Neural cell (in vitro differentiated cells): ENCODE measurements at regions not wholly inside any gene's neighbourhood (a gene's known extent, or its start where the extent isn't known, plus 50 kb on each side); places are given as distances from the start of the nearest gene placed in this dataset.

Source experiments
- H2AFZ ChIP-seq: fragments of 200-600, 300-800 bp; sonication (generic), shearing (Covaris generic); 2 replicates; pipeline ENCODE4 v1.6.0; 2014; ENCODE audit warnings: low read depth, mild to moderate bottlenecking, antibody characterized with exemption, low read length, moderate library complexity
- H3F3A ChIP-seq: fragments of 200-600 bp; shearing (Covaris generic); 2 replicates; pipeline ENCODE4 v1.6.1; 2016; ENCODE audit warnings: mild to moderate bottlenecking, moderate library complexity, mixed read lengths, antibody characterized with exemption, low read length; ENCODE audit not compliant: insufficient read depth, poor library complexity, severe bottlenecking
- H3K27ac ChIP-seq: fragments of 200-600, 300-800 bp; sonication (generic), shearing (Covaris generic); 2 replicates; pipeline ENCODE4 v1.5.1; 2014; ENCODE audit warnings: mild to moderate bottlenecking, low read length, moderate library complexity
- H3K27me3 ChIP-seq: fragments of 300-800, 200-600 bp; sonication (generic), shearing (Covaris generic); 2 replicates; pipeline ENCODE4 v1.6.0; 2014; ENCODE audit warnings: mild to moderate bottlenecking, low read depth, low read length, moderate library complexity; ENCODE audit not compliant: insufficient read depth
- H3K36me3 ChIP-seq: fragments of 300-800, 200-600 bp; sonication (generic), shearing (Covaris generic); 2 replicates; pipeline ENCODE4 v1.5.1; 2014; ENCODE audit warnings: mild to moderate bottlenecking, antibody characterized with exemption, low read length, moderate library complexity; ENCODE audit not compliant: insufficient read depth
- H3K4me2 ChIP-seq: fragments of 300-800, 200-600 bp; sonication (generic), shearing (Covaris generic); 2 replicates; pipeline ENCODE4 v1.6.0; 2014; ENCODE audit warnings: mild to moderate bottlenecking, low read length
- H3K4me3 ChIP-seq: fragments of 300-800, 200-600 bp; sonication (generic), shearing (Covaris generic); 2 replicates; pipeline ENCODE4 v1.5.1; 2014; ENCODE audit warnings: mild to moderate bottlenecking, low read length, moderate library complexity
- H3K79me2 ChIP-seq: fragments of 200-600 bp; shearing (Covaris generic); replicated peaks from 2 replicates; pipeline ENCODE4 v1.6.0; 2014; ENCODE audit warnings: mild to moderate bottlenecking, low read length, moderate library complexity; ENCODE audit not compliant: insufficient read depth
- H3K9ac ChIP-seq: fragments of 300-800, 200-600 bp; sonication (generic), shearing (Covaris generic); 2 replicates; pipeline ENCODE4 v1.6.1; 2016; ENCODE audit warnings: mild to moderate bottlenecking, low read length, mixed read lengths
- H3K9me2 ChIP-seq: fragments of 200-600 bp; shearing (Covaris generic); 2 replicates; pipeline ENCODE4 v1.6.1; 2016; ENCODE audit warnings: mild to moderate bottlenecking, low read length, mixed read lengths; ENCODE audit not compliant: insufficient read depth
- H3K9me3 ChIP-seq: fragments of 200-600, 300-800 bp; sonication (generic), shearing (Covaris generic); 2 replicates; pipeline ENCODE4 v1.6.1; 2016; ENCODE audit warnings: mild to moderate bottlenecking, mixed run types, low read length, moderate library complexity, mixed read lengths
- H4K20me1 ChIP-seq: fragments of 200-600 bp; shearing (Covaris generic); 2 replicates; pipeline ENCODE4 v1.6.1; 2016; ENCODE audit warnings: mild to moderate bottlenecking, mixed run types; ENCODE audit not compliant: insufficient read depth
- EP300 ChIP-seq: fragments of 450-650 bp; conservative IDR thresholded peaks from 2 replicates; pipeline ENCODE4 v1.6.1; 2014; ENCODE audit warnings: antibody characterized with exemption, mild to moderate bottlenecking, moderate library complexity; ENCODE audit not compliant: poor library complexity, severe bottlenecking
- EZH2 ChIP-seq: fragments of 200-600, 300-800 bp; shearing (Covaris generic), sonication (generic); IDR thresholded peaks from 2 replicates; pipeline ENCODE4 v1.6.1; 2014; ENCODE audit warnings: antibody characterized with exemption, low read length, borderline replicate concordance, mild to moderate bottlenecking; ENCODE audit not compliant: insufficient read depth, poor library complexity, severe bottlenecking
- MXI1 ChIP-seq: fragments of 450-650 bp; conservative IDR thresholded peaks from 2 replicates; pipeline ENCODE4 v1.6.1; 2014; ENCODE audit warnings: antibody characterized with exemption, mild to moderate bottlenecking; ENCODE audit not compliant: poor library complexity, severe bottlenecking
- POLR2AphosphoS5 ChIP-seq: IDR thresholded peaks from 2 replicates; pipeline ENCODE4 v1.6.1; 2012
- RAD21 ChIP-seq: fragments of 450-650 bp; conservative IDR thresholded peaks from 2 replicates; pipeline ENCODE4 v1.6.1; 2014; ENCODE audit warnings: antibody characterized with exemption, mild to moderate bottlenecking, moderate library complexity
- SMC3 ChIP-seq: fragments of 450-650 bp; conservative IDR thresholded peaks from 2 replicates; pipeline ENCODE4 v1.6.1; 2014; ENCODE audit warnings: antibody characterized with exemption, mild to moderate bottlenecking, moderate library complexity; ENCODE audit not compliant: poor library complexity
- TAF1 ChIP-seq: IDR thresholded peaks from 2 replicates; pipeline ENCODE4 v1.6.1; 2012; ENCODE audit warnings: low read depth
- TF ChIP-seq, protein P1 (sequence below): fragments of 450-650 bp; IDR thresholded peaks from 2 replicates; pipeline ENCODE4 v1.5.1; 2014; ENCODE audit warnings: antibody characterized with exemption, mild to moderate bottlenecking, moderate library complexity; ENCODE audit not compliant: poor library complexity, severe bottlenecking
- TF ChIP-seq, protein P2 (sequence below): IDR thresholded peaks from 2 replicates; pipeline ENCODE4 v1.6.1; 2012; ENCODE audit warnings: borderline replicate concordance

DNA sequence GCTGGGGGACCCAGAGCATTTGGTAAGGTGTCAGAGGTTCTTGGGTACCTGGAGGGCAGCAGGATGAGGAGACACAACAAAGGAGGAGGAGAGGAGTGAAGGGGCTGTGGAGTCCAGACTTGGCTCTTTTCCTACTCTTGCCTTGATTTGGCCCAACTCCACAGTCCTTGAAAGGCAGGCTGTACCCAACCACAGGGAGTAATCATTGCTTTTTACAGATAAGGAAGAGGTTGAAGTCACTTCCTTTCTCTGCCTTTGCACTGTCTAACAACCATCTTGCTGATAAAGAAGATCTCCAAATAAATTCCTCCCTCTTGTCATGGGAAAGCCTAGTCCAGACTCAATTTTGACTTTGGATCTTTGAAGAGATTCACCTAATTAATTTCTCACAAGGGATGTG lies 226.8 kb upstream of the HMGA2 start:
- Histone ChIP-seq H2AFZ (no peak overlapping the region), H3F3A (no peaks in the 10 kb centered on the region), H3K9me2 (no peaks in the 10 kb centered on the region), H3K9ac (no peak overlapping the region), H4K20me1 (no peaks in the 10 kb centered on the region), H3K36me3 (no peaks in the 10 kb centered on the region), H3K4me2 (no peak overlapping the region), H3K27ac (no peak overlapping the region), H3K9me3 (no peaks in the 10 kb centered on the region), H3K79me2 (no peaks in the 10 kb centered on the region), H3K27me3 (no peaks in the 10 kb centered on the region), H3K4me3 (no peak overlapping the region)
- TF ChIP-seq EP300 (no peak), POLR2AphosphoS5 (no peak), EZH2 (no peak), TAF1 (no peak), SMC3 (no peak), RAD21 (no peak), MXI1 (no peak)
- TF ChIP-seq, protein P1, sequence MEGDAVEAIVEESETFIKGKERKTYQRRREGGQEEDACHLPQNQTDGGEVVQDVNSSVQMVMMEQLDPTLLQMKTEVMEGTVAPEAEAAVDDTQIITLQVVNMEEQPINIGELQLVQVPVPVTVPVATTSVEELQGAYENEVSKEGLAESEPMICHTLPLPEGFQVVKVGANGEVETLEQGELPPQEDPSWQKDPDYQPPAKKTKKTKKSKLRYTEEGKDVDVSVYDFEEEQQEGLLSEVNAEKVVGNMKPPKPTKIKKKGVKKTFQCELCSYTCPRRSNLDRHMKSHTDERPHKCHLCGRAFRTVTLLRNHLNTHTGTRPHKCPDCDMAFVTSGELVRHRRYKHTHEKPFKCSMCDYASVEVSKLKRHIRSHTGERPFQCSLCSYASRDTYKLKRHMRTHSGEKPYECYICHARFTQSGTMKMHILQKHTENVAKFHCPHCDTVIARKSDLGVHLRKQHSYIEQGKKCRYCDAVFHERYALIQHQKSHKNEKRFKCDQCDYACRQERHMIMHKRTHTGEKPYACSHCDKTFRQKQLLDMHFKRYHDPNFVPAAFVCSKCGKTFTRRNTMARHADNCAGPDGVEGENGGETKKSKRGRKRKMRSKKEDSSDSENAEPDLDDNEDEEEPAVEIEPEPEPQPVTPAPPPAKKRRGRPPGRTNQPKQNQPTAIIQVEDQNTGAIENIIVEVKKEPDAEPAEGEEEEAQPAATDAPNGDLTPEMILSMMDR = no peak
- TF ChIP-seq, protein P2, sequence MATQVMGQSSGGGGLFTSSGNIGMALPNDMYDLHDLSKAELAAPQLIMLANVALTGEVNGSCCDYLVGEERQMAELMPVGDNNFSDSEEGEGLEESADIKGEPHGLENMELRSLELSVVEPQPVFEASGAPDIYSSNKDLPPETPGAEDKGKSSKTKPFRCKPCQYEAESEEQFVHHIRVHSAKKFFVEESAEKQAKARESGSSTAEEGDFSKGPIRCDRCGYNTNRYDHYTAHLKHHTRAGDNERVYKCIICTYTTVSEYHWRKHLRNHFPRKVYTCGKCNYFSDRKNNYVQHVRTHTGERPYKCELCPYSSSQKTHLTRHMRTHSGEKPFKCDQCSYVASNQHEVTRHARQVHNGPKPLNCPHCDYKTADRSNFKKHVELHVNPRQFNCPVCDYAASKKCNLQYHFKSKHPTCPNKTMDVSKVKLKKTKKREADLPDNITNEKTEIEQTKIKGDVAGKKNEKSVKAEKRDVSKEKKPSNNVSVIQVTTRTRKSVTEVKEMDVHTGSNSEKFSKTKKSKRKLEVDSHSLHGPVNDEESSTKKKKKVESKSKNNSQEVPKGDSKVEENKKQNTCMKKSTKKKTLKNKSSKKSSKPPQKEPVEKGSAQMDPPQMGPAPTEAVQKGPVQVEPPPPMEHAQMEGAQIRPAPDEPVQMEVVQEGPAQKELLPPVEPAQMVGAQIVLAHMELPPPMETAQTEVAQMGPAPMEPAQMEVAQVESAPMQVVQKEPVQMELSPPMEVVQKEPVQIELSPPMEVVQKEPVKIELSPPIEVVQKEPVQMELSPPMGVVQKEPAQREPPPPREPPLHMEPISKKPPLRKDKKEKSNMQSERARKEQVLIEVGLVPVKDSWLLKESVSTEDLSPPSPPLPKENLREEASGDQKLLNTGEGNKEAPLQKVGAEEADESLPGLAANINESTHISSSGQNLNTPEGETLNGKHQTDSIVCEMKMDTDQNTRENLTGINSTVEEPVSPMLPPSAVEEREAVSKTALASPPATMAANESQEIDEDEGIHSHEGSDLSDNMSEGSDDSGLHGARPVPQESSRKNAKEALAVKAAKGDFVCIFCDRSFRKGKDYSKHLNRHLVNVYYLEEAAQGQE = no peak

DNA sequence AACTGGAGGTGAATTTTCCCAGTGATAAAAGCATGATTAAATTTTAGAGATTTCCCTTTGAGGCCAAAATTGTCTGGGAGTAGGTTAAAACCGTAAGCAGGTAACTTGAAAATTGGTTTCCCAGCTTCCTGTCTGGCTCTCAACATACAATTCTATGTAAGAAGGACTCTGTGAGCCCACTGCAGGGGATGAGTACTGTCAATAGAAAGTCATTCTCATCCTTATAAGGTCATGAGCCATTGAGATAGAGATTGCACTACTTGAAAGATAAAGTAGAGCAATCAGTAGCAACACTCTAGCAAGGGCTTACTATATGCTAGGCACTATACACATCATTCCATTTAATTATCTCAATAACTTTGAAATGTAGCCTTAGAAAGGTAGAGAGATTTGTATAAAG lies 225.6 kb upstream of the HMGA2 start:
- no peaks in the 10 kb centered on the region for H4K20me1 ChIP-seq
- no peaks in the 10 kb centered on the region for H3K79me2 ChIP-seq
- no peaks in the 10 kb centered on the region for H3K9me2 ChIP-seq
- H2AFZ ChIP-seq = no peak overlapping the region
- H3K9ac ChIP-seq = no peak overlapping the region
- no peaks in the 10 kb centered on the region for H3K36me3 ChIP-seq
- no peaks in the 10 kb centered on the region for H3K9me3 ChIP-seq
- no peak overlapping the region for H3K27ac ChIP-seq
- H3K4me3 ChIP-seq = no peak overlapping the region
- H3K4me2 ChIP-seq = no peak overlapping the region
- H3F3A ChIP-seq = no peaks in the 10 kb centered on the region
- no peak for TF ChIP-seq POLR2AphosphoS5
- TF ChIP-seq, protein P2 = no peak
- no peak for TF ChIP-seq SMC3
- no peak for TF ChIP-seq MXI1
- TF ChIP-seq EP300 = no peak
- TF ChIP-seq TAF1 = no peak
- TF ChIP-seq, protein P1 = no peak
- no peak for TF ChIP-seq RAD21
- TF ChIP-seq EZH2 = no peak
- H3K27me3 ChIP-seq = no peaks in the 10 kb centered on the region
